GM23248 (cell line): ENCODE measurements at regions not wholly inside any gene's neighbourhood (a gene's known extent, or its start where the extent isn't known, plus 50 kb on each side); places are given as distances from the start of the nearest gene placed in this dataset.

Source experiments
- DNase-seq: peaks from one replicate; pipeline ENCODE4 v3.0.0-alpha.2; 2015
- H2AFZ ChIP-seq: fragments of 200-600 bp; sonication (generic); 2 replicates; pipeline ENCODE4 v1.6.1; 2016; ENCODE audit warnings: antibody characterized with exemption
- H3F3A ChIP-seq: fragments of 200-600 bp; sonication (generic); 2 replicates; pipeline ENCODE4 v1.6.1; 2016; ENCODE audit warnings: mild to moderate bottlenecking, antibody characterized with exemption, mixed run types; ENCODE audit not compliant: insufficient read depth
- H3K27ac ChIP-seq: fragments of 200-600 bp; sonication (generic); 2 replicates; pipeline ENCODE4 v1.5.1; 2016; ENCODE audit warnings: mild to moderate bottlenecking
- H3K27me3 ChIP-seq: fragments of 200-600 bp; sonication (generic); replicated peaks from 2 replicates; pipeline ENCODE4 v1.6.1; 2016; ENCODE audit warnings: mild to moderate bottlenecking; ENCODE audit not compliant: insufficient read depth
- H3K36me3 ChIP-seq: fragments of 200-600 bp; sonication (generic); 2 replicates; pipeline ENCODE4 v1.6.1; 2016; ENCODE audit warnings: low read depth, mild to moderate bottlenecking
- H3K4me1 ChIP-seq: fragments of 200-600 bp; sonication (generic); 2 replicates; pipeline ENCODE4 v1.6.1; 2016; ENCODE audit warnings: mild to moderate bottlenecking; ENCODE audit not compliant: insufficient read depth
- H3K4me2 ChIP-seq: fragments of 200-600 bp; sonication (generic); one replicate; pipeline ENCODE4 v1.6.1; 2016; ENCODE audit warnings: mild to moderate bottlenecking; ENCODE audit not compliant: unreplicated experiment
- H3K4me3 ChIP-seq: fragments of 200-600 bp; sonication (generic); 2 replicates; pipeline ENCODE4 v1.5.1; 2016; ENCODE audit warnings: mild to moderate bottlenecking
- H3K79me2 ChIP-seq: fragments of 200-600 bp; sonication (generic); 2 replicates; pipeline ENCODE4 v1.6.1; 2016; ENCODE audit warnings: mild to moderate bottlenecking; ENCODE audit not compliant: insufficient read depth
- H3K9ac ChIP-seq: fragments of 200-600 bp; sonication (generic); 2 replicates; pipeline ENCODE4 v1.6.1; 2016; ENCODE audit warnings: mild to moderate bottlenecking
- H3K9me2 ChIP-seq: fragments of 200-600 bp; sonication (generic); 2 replicates; pipeline ENCODE4 v1.6.1; 2016; ENCODE audit warnings: mixed run types, mild to moderate bottlenecking, moderate library complexity; ENCODE audit not compliant: insufficient read depth
- H3K9me3 ChIP-seq: fragments of 200-600 bp; sonication (generic); one replicate; pipeline ENCODE4 v1.6.1; 2017; ENCODE audit warnings: low read depth
- H4K20me1 ChIP-seq: fragments of 200-600 bp; sonication (generic); 2 replicates; pipeline ENCODE4 v1.6.0; 2016; ENCODE audit not compliant: insufficient read depth
- EZH2 ChIP-seq: fragments of 200-600 bp; sonication (generic); IDR thresholded peaks from 2 replicates; pipeline ENCODE4 v1.6.1; 2018; ENCODE audit warnings: antibody characterized with exemption, mild to moderate bottlenecking; ENCODE audit not compliant: insufficient read depth, poor library complexity, severe bottlenecking
- EZH2phosphoT487 ChIP-seq: fragments of 200-600 bp; sonication (generic); IDR thresholded peaks from 2 replicates; pipeline ENCODE4 v1.6.1; 2018; ENCODE audit warnings: antibody characterized with exemption, moderate library complexity, mild to moderate bottlenecking, low read depth; ENCODE audit not compliant: insufficient read depth
- WGBS, 2 experiments: methylation state at CpG; one replicate each; pipeline ENCODE4 v1.1.6; 2015 to 2017; ENCODE audit warnings: low lambda C conversion rate in 2 of 2, low coverage in 1 of 2; ENCODE audit errors: missing lambda C conversion rate in 2 of 2; 5-methylcytosine and 5-hydroxymethylcytosine counted together
- in situ Hi-C: fragments of 300-500 bp; cut with MboI; formaldehyde crosslinking; loops from 2 replicates; pipeline ENCODE4 v1.15.0; 2020

DNA sequence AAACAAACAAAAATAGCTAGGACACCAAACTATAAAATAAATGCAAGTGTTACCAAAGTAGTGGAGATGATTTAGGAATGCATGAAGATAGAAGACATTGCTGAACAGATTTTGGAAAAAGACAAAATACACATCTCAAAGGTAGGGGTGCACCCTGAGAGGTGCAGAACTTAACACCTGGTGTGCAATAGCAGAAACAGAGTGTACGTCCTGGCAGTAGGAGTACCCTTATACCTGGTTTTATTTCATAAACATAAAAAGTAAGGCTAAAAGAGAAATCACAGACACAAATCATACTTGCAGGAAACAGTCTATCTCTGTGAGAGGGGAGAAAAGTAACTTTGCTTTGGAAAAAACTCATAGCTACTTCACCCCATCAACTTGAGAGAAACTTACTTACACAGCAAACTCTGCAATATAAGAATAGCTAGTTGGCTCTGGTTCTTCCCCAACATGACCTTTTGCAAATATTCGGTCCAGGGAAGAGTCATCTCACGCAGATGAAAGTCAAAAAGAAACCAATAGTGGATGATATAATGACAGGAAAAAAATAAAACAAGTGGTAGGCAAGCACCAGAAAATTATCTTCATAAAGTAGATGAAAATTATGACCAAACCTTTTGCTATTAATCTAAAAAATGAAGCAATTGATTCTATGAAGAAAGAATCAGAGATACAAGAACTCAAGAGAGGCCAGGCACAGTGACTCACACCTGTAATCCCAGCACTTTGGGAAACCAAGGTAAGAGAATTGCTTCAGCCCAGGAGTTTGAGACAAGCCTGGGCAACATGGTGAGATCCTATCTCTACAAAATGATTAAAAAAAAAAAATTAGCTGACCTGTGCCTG, 108.9 kb upstream of the BNIP2 start:
- Histone ChIP-seq H3K4me1 (no peaks in the 10 kb centered on the region), H3K27ac (no peak overlapping the region), H3K9me3 (no peaks in the 10 kb centered on the region), H4K20me1 (no peaks in the 10 kb centered on the region), H2AFZ (no peak overlapping the region), H3K27me3 (peaks cover 22% of the 10 kb centered on the region), H3K4me2 (no peak overlapping the region), H3K79me2 (no peaks in the 10 kb centered on the region), H3F3A (no peaks in the 10 kb centered on the region), H3K9me2 (no peaks in the 10 kb centered on the region), H3K4me3 (no peak overlapping the region), H3K36me3 (no peaks in the 10 kb centered on the region), H3K9ac (no peak overlapping the region)
- in situ Hi-C loops, result no loop called here
- TF ChIP-seq EZH2phosphoT487 (no peak), EZH2 (no peak)
- 50 to 53% methylated on average over 3 of the region's 3 CpGs for WGBS, 2 experiments
- DNase-seq, result no peak

DNA sequence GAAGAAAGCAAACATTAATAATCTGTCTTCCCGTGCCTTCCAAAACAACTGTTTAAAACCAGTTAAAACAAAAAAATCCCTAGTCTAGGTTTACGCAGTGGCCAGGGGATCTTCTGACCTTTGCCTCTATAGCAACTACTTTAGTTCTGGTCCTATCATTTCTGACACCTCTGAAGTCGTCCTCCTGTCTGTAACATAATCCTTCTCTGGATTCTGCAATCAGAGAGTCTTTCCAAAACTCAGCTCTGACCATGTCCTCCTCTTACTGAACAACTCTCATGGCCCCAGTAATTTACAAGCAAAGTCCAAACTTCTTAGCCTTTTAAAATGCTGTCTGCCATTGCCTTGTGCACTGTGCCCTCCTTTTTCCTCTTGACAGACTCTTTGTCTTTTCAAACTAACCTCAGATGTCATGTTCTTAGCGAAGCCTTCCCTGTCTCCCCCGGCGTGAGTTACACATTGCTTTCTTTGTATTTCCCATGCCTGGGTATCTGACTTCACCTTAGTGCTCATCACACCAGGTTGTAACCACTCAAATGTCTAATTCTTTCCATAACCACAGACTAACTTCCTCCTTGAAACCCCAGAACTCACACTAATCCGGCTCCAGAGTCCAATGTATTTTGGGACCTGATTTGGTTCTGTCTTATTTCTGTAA, 105.2 kb upstream of the BNIP2 start:
- Histone ChIP-seq H3K9me2 (no peaks in the 10 kb centered on the region), H3K9me3 (no peaks in the 10 kb centered on the region), H3K79me2 (no peaks in the 10 kb centered on the region), H3K9ac (no peak overlapping the region), H3K4me3 (no peak overlapping the region), H3K27me3 (peaks cover 26% of the 10 kb centered on the region), H3F3A (no peaks in the 10 kb centered on the region), H3K36me3 (no peaks in the 10 kb centered on the region), H3K27ac (no peak overlapping the region), H2AFZ (no peak overlapping the region), H4K20me1 (no peaks in the 10 kb centered on the region), H3K4me2 (no peak overlapping the region), H3K4me1 (no peaks in the 10 kb centered on the region)
- 41 to 48% methylated on average over 7 of the region's 7 CpGs for WGBS, 2 experiments
- TF ChIP-seq EZH2phosphoT487 (no peak), EZH2 (no peak)
- in situ Hi-C loops, result no loop called here
- no peak for DNase-seq

DNA sequence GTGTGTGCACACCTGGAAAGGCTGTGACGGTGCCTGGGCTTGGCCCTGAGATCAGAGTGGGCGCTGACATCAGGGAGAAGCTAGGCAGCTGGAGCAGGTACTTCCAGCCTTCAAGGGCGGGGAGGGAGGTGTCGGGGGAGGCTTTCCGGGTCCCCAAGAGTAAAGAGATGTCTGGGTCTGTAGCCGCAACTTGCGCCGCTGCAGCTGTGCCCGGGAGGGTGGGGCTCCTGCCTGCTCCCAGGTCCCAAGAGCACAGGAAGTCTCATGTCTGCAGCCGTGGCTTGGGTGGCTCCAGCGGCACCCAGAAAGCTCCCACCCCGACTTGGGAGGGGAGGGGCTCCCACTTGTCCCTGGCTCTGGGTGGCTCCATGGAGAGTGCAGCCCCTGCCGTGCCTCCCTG, 103.2 kb upstream of the BNIP2 start:
- in situ Hi-C loops, result no loop called here
- H3K79me2 ChIP-seq, result no peaks in the 10 kb centered on the region
- TF ChIP-seq EZH2phosphoT487, result no peak
- TF ChIP-seq EZH2, result no peak
- H3K4me1 ChIP-seq, result no peaks in the 10 kb centered on the region
- no peak overlapping the region for H2AFZ ChIP-seq
- no peak overlapping the region for H3K9ac ChIP-seq
- no peaks in the 10 kb centered on the region for H3K9me2 ChIP-seq
- no peak overlapping the region for H3K4me2 ChIP-seq
- H3K9me3 ChIP-seq, result no peaks in the 10 kb centered on the region
- H3K36me3 ChIP-seq, result no peaks in the 10 kb centered on the region
- H3K4me3 ChIP-seq, result no peak overlapping the region
- no peaks in the 10 kb centered on the region for H3F3A ChIP-seq
- peaks cover 20% of the 10 kb centered on the region for H3K27me3 ChIP-seq
- H4K20me1 ChIP-seq, result no peaks in the 10 kb centered on the region
- DNase-seq, result no peak
- 32 to 45% methylated on average over 11 of the region's 13 CpGs for WGBS, 2 experiments
- H3K27ac ChIP-seq, result no peak overlapping the region

DNA sequence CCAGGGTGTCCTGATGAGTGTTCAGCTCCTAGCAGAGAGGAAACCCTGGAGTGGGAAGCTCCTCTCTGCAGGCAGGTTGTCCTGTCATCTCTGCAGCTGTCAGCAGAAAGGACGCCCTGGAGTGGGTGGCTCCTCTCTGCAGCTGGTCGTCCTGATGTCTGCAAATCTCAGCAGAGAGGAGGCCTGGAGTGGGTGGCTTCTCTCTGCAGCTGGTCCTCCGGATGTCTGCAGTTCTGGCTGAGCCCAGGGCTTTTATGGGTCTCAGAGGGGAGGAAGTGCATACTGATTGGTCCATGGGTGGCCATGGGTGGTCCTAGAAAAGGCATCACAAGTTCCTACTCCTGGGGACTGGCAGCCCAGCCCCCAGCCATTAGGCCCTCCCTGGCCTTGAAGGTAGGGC, 102.6 kb upstream of the BNIP2 start:
- no peak overlapping the region for H3K4me3 ChIP-seq
- H3K27ac ChIP-seq, result no peak overlapping the region
- no peak overlapping the region for H3K9ac ChIP-seq
- H3K9me3 ChIP-seq, result no peaks in the 10 kb centered on the region
- no peaks in the 10 kb centered on the region for H3K79me2 ChIP-seq
- no peaks in the 10 kb centered on the region for H3K36me3 ChIP-seq
- no peaks in the 10 kb centered on the region for H3K9me2 ChIP-seq
- H2AFZ ChIP-seq, result no peak overlapping the region
- peaks cover 20% of the 10 kb centered on the region for H3K27me3 ChIP-seq
- H4K20me1 ChIP-seq, result no peaks in the 10 kb centered on the region
- H3F3A ChIP-seq, result no peaks in the 10 kb centered on the region
- no peaks in the 10 kb centered on the region for H3K4me1 ChIP-seq
- 3 to 8% methylated on average over 3 of the region's 3 CpGs for WGBS, 2 experiments
- in situ Hi-C loops, result no loop called here
- DNase-seq, result no peak
- no peak for TF ChIP-seq EZH2
- no peak for TF ChIP-seq EZH2phosphoT487
- no peak overlapping the region for H3K4me2 ChIP-seq
